ENCODE measurements at regions not wholly inside any gene's neighbourhood (a gene's known extent, or its start where the extent isn't known, plus 50 kb on each side); places are given as distances from the start of the nearest gene placed in this dataset.
"Not testable (repeated sequence)": the region's sequence is repeated elsewhere in the genome, so short reads cannot be mapped to it uniquely, and the experiment has no call there.

DNA sequence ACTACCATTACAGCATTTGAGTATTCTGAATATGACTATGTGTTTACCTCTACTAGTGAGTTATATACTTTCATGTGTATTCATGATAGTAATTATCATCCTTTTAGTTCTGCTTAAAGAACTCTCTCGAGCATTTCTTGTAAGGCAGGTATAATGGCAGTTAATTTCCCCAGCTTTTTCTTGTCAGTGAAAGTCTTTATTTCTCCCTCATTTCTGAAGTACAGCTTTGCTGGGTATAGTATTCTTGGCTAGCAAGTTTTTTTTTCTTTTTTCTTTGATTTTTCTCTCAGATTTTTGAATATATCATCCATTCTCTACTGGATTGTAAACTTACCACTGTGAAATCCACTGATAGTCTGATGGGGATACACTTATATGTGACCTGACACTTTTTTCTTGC is 165.9 kb upstream of the ARHGAP5 start:
- DNase-seq (ENCODE audit: low read depth): no peak

DNA sequence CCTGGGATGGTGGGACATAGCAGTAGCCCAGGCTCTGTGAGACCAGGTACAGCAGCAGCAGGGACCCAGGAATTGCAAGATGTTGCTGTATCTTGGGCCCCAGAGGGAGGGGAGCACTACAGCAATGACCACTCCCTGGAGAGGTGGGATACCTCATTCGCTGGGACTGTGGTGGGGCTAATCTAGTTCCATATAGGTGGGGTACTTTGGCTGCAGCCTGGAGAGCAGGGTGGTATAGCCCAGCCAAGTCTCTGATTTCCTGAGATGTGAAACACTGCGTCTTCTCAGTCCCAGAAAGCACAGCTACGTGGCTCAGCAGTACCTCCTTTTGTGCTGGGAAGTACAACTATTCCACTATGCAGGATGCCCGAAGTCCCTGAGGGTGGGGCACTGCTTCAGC is 163.7 kb upstream of the ARHGAP5 start:
- DNase-seq (ENCODE audit: low read depth): no peak

DNA sequence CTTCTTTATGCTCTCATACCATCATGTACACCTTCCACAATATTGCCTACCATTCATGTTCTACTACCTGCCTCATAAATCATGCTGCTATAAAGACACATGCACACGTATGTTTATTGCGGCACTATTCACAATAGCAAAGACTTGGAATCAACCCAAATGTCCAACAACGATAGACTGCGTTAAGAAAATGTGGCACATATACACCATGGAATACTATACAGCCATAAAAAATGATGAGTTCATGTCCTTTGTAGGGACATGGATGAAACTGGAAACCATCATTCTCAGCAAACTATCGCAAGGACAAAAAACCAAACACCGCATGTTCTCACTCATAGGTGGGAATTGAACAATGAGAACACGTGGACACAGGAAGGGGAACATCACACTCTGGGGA is 158.8 kb upstream of the ARHGAP5 start:
- DNase-seq (ENCODE audit: low read depth): not testable (repeated sequence)

DNA sequence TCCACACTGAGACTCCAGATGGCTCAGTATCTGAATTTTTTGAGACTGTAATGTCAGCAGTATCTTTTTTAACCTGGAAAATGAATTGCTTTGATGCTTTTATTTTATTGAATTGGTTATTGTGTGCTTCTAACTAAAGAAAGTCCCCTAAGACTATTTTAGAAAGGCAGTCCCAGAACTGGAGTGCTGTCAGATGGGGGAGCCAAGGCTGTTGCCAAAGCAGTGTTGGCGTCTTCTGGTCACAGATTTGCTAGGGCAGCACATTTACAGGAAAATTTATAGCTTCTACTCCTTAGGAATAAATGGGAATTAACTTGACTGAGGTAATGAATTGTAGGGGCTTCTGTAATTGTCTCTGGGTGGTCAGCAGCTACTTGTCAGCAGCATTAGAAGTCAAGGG is 157.1 kb upstream of the ARHGAP5 start:
- DNase-seq (ENCODE audit: low read depth): no peak

DNA sequence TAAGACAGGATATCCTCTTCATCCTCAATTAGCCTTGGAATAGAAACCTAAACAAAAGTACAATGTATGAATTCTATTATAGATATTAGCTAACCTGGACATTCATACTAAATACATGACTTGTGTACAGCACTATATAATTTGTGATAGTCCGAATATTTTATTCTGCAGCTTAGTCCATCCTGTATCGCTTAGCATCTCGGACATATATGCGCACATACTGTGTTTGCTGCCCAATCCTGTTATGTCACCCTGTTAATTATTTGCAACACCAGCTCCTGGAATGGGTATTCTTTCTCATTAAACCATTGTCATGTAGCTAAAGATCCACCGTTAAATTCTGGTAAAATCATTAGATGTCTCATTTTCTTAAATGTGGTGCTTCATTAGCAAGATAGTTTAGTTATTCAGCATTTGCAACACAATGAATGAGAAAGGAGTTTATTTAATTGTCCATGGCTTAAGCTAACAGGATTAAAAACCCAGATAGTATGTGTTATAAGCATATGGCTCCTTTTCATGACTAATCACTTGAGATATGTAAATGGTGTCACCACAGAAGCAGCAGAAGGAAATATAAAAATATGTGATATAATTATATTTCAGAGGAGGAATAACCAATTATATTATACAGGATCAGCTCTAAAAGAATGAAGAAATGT is 156.0 kb upstream of the ARHGAP5 start:
- DNase-seq (ENCODE audit: low read depth): no peak

DNA sequence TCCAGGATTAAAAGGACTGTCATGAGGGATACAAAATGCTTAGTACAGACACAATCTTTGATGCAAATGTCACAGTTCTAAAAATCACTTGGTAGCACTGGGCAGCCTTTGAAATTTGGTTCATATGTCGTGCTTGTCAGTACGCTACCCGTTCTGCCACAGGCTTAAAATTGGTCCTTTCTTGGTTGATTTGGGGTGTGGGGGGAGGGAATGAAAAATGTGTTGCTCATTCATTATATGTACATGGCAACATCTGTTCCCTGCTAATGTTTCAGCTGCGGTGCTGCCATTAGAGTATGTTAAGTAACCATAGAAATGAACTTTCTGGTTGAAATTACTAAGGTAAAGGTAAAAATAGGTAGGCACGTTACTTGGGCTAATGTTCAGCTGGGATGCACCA is 155.4 kb upstream of the ARHGAP5 start:
- DNase-seq (ENCODE audit: low read depth): no peak

DNA sequence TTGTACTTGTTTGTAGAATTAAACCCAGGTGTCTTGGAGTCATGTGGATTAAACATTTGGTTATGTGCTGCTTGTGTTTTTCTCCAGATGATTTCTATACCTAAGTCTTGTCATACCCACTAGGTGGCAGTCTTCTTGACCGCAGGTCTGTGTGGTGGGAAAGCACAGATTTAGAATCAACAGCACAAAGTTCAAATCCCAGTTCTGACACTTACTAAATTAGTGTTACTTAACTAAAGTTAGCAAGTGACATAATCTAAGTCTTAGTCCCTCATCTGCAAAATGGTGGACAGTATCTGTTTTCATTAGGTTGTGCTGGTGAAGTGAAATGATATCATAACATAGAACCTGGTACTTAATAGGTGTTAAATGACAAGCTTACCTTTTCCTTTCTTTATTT is 151.0 kb upstream of the ARHGAP5 start:
- peak; percentile 46 for DNase-seq (ENCODE audit: low read depth)

DNA sequence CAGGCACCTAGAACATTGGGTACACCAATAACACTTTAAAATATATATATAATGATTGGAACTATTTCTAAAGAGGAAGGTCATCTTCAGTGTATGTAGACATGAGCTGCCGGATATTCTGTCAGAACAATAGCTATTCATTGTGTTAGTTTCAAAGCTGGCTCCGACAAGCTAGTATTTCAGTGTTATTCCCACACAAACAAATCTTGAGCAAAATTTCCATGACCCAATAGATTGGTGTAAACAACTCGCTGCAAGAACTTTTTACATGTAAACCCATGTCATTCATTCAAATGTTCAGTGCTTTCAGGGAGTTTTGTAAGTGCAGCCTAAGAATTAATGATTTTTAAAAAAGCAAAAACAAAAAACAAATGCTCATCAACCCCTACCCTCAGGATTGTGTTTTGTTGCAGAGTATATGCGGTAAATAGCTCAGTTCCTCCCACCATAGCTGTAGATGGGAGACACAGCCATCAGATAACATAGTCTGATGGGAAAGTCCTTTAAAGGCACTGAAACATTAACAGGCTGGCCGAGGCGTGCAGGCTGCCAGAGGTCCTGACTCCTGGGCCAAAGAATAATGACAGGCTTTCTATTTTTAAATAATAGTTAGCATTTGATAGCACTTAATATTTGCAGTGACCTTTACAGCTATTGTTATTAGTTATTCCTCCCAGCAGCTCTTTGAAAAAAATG is 150.3 kb upstream of the ARHGAP5 start:
- no peak for DNase-seq (ENCODE audit: low read depth)

DNA sequence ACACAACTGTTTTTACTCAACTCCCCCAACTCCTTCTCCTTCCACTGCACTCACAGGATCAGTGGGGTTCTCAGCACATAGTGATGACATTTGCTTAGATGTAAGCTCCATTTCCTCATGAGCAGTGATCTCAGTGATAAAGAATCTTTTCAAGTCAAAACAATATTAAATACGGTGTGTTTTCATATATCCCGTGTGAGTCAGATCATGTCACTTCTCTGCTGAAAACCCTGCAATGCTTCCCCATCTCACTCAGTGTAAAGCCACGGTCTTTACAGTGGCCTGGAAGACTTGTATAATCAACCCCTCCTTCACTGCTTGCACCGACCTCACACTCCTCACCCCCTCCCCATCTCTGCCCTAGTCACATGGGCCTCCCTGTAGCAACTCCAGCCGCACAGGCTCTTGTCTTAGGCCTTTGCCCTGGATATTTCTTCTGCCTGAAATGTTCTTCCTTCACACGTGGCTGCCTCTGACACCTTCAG is 149.7 kb upstream of the ARHGAP5 start:
- DNase-seq (ENCODE audit: low read depth): peak; percentile 69

DNA sequence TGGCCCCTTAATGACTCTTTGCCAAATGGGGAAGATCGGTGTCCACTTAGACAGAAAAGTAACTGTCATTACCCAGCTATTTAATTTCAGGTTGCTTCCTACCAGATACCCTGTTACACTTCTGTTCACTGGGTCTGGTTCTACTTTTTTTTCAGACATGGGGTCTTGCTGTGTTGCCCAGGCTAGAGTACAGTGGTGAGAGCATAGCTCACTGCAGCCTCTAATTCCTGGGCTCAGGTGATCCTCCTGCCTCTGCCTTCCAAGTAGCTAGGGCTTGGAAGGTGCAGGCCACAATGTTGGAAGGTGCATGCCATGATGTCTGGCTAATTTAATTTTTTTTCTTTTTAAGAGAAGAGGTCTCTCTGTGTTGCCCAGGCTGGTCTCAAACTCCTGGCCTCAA is 147.0 kb upstream of the ARHGAP5 start:
- no peak for DNase-seq (ENCODE audit: low read depth)

DNA sequence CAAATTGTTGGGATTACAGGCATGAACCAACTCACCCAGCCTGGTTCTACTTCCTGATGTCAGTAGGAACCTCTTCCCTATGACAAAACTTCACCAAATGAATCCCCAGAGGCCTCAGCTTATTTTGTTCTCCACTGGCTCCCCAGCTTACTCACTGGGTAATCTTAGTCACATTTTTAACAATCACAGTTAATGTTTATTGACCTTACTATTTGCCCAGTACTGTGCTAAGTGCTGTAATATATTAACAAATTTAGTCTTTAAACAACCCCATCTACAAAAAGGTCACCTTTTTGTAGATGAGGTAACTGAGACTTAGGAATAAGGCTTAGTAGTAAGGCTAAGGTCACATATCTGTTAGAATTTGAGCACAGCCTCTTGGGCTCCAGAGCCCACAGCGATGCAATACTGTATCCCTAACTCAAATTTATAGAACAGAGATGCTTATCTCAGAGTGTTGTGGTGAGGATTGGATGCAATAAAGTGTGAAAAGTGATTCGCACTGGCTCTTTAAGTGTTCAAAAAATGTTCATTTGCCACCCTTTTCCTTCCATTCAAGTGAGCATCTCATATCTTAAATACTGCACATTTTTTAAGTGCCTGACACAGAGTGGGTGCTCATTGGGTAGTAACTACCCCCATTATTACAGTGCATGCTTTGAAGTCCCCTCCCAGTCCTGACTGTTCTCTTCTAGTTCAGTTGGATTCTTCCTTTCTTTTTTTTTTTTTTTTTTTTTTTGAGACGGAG is 146.4 kb upstream of the ARHGAP5 start:
- DNase-seq (ENCODE audit: low read depth): no peak

DNA sequence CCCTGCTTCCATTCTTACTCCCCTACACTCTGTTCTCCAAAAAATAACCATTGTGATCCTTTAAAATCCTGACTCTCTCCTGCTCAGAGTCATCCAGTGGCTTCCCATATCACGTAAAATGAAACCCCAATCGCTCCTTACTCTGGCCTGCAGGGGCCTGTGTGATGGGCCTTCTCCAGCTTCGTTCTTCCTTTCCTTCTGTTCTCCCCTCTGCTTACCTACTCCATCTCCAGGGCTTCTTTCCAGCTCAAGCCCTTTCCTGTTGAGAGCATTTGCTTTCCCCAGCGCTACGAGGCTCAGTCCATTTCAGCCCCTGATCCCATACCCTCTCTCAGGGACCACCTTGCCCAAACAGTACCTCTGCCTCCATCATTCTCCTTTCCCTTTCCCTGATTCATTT is 144.4 kb upstream of the ARHGAP5 start:
- DNase-seq (ENCODE audit: low read depth): no peak

DNA sequence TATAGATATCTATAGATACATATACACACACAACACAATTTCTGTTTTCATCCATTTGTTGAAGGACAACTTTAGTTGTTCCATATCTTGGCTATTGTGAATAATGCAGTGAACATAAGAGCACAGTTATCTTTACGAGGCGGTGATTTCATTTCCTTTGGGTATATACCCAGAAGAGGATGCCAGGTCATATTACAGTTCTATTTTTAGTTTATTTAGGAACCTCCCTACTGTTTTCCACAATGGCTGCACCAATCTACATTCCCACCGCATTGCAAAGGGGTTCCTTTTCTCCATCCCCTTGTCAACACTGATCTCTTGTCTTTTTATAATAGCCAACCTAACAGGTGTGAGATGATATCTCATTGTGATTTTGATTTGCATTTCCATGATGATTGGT is 143.4 kb upstream of the ARHGAP5 start:
- DNase-seq (ENCODE audit: low read depth): peak; percentile 49

DNA sequence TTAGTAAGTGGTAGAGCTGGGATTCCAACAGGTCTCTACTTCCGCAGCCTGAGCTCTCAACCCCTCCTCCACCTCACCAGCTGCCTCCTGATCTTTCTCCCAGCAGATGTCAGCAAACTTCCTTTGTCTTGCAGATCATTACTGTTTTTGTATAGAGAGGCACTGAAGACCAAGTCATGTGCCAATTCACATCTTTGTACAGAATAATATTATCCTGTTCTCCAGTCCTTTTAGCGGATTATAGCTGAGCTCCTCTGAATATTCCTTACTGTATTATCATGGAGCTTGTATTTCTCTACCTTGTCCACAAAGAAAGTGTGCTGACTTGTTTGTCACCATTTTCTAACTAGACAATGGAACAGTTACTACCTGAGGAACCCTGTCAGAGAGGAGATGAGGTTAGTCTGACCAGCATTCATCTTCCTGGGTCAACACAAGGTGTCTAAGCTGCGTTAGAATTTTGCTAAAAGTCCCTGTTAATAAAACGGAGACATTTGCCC is 142.3 kb upstream of the ARHGAP5 start:
- peak; percentile 70 for DNase-seq (ENCODE audit: low read depth)

DNA sequence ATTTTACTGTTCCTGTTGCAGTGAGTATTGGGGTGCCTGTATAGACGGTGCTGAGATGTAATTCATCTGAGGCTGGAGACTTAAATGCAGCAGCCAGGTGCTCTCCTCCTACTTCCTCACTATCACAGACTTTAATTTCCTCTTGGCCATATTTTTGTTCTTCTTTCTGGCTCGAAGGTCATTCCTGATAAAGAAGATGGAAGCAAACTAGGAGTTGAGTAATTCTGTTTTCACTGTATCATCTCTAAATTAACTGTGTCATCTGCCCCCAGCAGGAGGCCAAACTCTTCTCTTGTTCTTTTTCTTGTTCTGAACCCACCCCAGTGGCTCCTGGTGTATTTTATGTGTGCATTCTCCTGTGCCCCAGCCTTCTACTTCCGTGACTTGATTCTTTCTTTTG is 141.7 kb upstream of the ARHGAP5 start:
- DNase-seq (ENCODE audit: low read depth): no peak

DNA sequence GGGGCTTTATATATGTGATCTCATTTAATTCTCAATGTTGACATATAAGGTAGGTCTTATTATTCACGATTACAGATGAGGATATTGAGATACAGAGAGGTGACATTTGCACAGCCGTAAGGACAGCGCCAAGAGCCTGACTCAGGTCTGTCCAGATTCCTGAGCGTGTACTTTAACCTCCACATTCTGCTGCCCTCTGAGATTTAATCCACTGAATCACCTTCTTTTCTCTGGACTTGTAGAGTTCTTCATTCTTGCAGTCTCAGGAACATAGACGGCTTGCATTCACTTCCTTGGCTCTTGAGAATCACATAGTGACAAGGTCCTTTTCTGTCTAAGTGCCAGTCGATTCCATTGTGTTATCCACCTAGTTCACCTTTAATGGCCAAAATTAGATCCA is 141.0 kb upstream of the ARHGAP5 start:
- DNase-seq (ENCODE audit: low read depth): no peak

DNA sequence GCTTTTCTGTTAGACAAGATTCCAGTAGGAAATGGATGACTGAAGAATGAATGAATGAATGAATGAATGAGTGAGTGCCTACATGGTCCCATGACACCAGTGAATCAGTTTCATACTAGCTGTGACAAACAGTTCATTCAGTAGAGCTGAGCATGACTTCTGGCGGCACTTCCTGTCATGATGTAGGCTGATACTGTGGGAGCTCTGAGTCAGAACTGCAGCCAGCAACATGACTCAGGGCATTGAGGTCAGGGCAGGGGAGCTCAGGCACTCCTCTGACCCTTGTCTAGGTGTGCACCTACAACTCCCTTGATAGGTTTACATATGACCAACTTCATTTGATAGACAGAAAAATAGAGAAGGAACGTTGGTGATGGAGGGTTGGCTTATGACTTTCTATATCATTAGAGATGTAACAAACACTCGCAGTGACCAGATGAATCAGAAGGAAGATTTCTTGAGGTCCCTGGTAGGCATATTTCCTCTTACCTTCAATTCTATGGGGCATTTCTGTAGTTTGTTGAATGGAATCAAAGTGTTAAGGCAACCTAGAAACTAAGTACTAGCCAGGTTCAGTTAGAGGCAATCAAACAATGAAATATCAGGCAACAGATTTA is 139.3 kb upstream of the ARHGAP5 start:
- DNase-seq (ENCODE audit: low read depth): peak; percentile 88

DNA sequence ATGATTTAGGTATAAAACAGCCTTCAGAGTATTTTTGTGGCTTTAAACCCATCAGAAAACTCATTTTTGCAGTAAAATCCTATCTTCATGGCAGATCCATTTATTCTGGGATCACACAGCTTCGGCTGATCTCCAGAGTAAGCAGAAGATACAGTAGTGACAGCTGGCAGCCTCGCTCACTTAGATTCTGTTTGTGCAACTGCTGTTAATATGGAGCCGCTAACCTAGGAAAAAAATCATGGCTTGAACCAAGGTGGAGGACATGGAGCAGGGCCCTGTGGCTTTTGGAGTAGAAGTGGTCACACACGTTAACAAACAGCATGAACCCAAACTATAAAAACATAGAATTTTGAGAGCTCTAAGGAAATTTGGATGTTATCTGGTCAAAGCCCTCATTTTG is 137.2 kb upstream of the ARHGAP5 start:
- DNase-seq (ENCODE audit: low read depth): no peak

DNA sequence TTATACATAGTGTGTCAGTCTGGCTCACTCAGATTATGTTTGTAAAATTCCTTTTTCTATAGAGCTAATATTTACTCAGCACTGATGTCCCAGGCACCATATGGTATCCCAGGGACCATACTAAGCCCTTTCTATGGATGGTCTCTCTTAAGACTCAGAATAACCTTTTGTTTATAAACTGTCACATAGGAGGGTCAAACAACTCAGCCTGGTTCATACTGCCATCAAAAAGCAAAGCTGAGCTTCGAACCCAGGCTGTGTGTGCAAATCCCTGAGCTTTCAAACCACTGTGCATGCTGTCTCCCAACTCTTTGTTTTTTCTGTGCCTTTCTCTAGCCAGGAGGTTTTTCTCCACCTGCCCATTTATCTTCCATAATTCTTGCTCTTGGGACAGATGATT is 135.6 kb upstream of the ARHGAP5 start:
- DNase-seq (ENCODE audit: low read depth): no peak

DNA sequence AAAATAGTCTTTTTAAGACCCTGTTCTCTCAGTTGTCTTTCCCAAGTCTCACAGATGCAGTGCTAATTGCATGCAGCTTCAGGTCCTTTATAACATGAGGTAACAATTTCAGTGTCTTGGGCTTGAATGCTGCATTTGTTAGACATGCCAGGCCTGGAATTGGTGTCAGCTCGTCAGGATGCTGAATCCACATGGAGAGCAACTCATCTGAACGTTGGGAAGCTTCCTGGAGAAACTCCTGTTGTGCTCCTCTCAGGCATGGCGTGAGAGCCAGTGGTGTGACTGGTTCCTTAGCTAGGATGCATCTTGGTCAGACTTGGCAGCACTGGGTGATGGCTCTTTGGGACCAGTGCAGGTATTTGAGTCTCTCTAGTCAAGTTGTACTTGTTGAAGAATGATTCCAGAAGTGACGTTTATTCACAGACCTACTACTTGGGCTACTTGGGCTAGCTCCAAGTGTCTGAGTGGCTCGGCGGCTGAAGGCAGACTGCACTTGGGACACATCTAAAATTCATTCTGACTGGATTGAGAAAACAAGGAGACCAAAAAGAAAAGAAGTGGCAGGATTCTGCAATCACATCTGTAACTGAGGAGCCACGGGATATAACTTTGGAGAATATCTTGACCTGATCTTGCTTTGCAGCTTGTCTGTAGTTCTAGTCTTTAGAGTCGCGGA is 134.8 kb upstream of the ARHGAP5 start:
- no peak for DNase-seq (ENCODE audit: low read depth)

DNA sequence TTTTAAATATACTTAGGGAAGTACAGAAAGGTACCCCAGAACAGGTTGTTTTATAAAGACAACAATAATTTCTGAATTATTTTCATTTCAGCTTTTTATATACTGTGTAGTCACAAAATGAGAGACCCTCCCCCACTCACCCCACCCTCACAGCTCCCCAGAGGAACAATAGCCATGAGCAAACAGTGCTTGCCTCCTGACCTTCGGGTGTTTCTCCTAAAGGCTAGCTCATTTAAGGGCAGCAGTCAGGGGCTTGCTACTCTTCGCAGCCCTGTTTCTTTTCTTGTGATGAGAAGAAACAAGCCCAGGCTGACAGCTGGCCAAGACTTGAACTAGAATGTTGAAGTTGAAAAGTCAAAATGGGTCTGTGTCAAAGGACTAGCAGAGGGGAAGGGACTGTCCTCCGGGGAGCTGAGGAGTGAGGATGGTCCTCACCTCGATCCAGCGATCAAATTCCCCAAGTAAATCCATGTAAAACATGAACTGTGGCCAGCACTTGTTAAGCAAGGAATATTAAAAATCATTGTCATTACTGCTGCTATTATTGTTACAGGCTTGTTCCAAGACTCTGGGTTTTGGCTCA is 133.8 kb upstream of the ARHGAP5 start:
- no peak for DNase-seq (ENCODE audit: low read depth)
